GM12878 (cell line): ENCODE measurements at regions not wholly inside any gene's neighbourhood (a gene's known extent, or its start where the extent isn't known, plus 50 kb on each side); places are given as distances from the start of the nearest gene placed in this dataset.

Source experiments
- ATAC-seq: fragments of 200-7000 bp; cut with Tn5 transposase; 3 replicates; pipeline ENCODE4 v1.9.1; 2020; ENCODE audit warnings: mild to moderate bottlenecking, moderate library complexity
- BruUV-seq: library from RNA; stranded (reverse); fragments of 400-500 nt; replicated peaks from 2 replicates; lab custom pipeline; 2021; lab: Mats Ljungman, UMichigan
- CTCF ChIA-PET: fragments of 300-600 bp; sonication (Branson Sonifier 250); formaldehyde crosslinking; extraction: SDS; loops from one replicate; lab custom pipeline; 2021; ENCODE audit warnings: inconsistent platforms; lab: Yijun Ruan, JAX
- POLR2A ChIA-PET: fragments of 350-600 bp; formaldehyde crosslinking; extraction: SDS; loops from one replicate; lab custom pipeline; 2021; ENCODE audit warnings: inconsistent platforms; lab: Charles Lee
- RAD21 ChIA-PET: fragments of 300-600 bp; sonication (Branson Sonifier 250); formaldehyde crosslinking; loops from one replicate; lab custom pipeline; 2023; ENCODE audit warnings: antibody characterized with exemption; ENCODE audit not compliant: unreplicated experiment; lab: Charles Lee
- SMC1A ChIA-PET: fragments of 300-600 bp; sonication (Branson Sonifier 250); formaldehyde crosslinking; loops from one replicate; lab custom pipeline; 2023; ENCODE audit not compliant: unreplicated experiment, uncharacterized antibody; lab: Charles Lee
- DNase-seq: peaks from one replicate; pipeline ENCODE4 v3.0.0-alpha.2; 2011; ENCODE audit warnings: low read depth, low spot score
- FAIRE-seq: peaks from 3 replicates; lab custom pipeline; 2011; peaks lifted over from hg19 to GRCh38; lab: Jason Lieb, UNC
- H2AFZ ChIP-seq: 2 replicates; pipeline ENCODE4 v1.6.0; 2011; ENCODE audit warnings: low read depth, low read length, control low read depth; ENCODE audit not compliant: control insufficient read depth
- H3K27ac ChIP-seq: 2 replicates; pipeline ENCODE4 v1.5.1; 2011; ENCODE audit warnings: control low read depth; ENCODE audit not compliant: control insufficient read depth, insufficient read depth
- H3K27me3 ChIP-seq, 2 experiments: replicated peaks in 1 of 2; 2 replicates each; pipeline versions ENCODE4 v1.6.0 to v1.6.1; 2011; ENCODE audit warnings: low read length in 1 of 2; ENCODE audit not compliant: control insufficient read depth in 2 of 2, insufficient read depth in 2 of 2
- H3K36me3 ChIP-seq, 2 experiments: 2 replicates each; pipeline ENCODE4 v1.5.1; 2011; ENCODE audit warnings: low read length in 1 of 2; ENCODE audit not compliant: control insufficient read depth in 2 of 2, insufficient read depth in 2 of 2
- H3K4me1 ChIP-seq: 2 replicates; pipeline ENCODE4 v1.6.1; 2011; ENCODE audit warnings: mild to moderate bottlenecking, low read length, moderate library complexity, mixed read lengths; ENCODE audit not compliant: control insufficient read depth, insufficient read depth
- H3K4me2 ChIP-seq: 2 replicates; pipeline ENCODE4 v1.6.0; 2011; ENCODE audit warnings: control low read depth; ENCODE audit not compliant: control insufficient read depth, insufficient read depth
- H3K4me3 ChIP-seq: fragments of 200-600 bp; sonication (generic); 2 replicates; pipeline ENCODE4 v1.5.1; 2016
- H3K79me2 ChIP-seq: 2 replicates; pipeline ENCODE4 v1.6.0; 2011; ENCODE audit warnings: low read length; ENCODE audit not compliant: control insufficient read depth, insufficient read depth
- H3K9ac ChIP-seq: 2 replicates; pipeline ENCODE4 v1.8.0; 2011; ENCODE audit warnings: low read length, control low read depth, mixed read lengths; ENCODE audit not compliant: control insufficient read depth, insufficient read depth
- H3K9me3 ChIP-seq: replicated peaks from 3 replicates; pipeline ENCODE4 v1.5.1; 2011; ENCODE audit warnings: mild to moderate bottlenecking, low read length; ENCODE audit not compliant: control insufficient read depth, insufficient read depth
- H4K20me1 ChIP-seq: 2 replicates; pipeline ENCODE4 v1.6.0; 2011; ENCODE audit not compliant: control insufficient read depth, insufficient read depth
- ASH2L ChIP-seq: fragments of 300-600, 200-600 bp; sonication (generic); IDR thresholded peaks from 2 replicates; pipeline ENCODE4 v1.6.1; 2017; ENCODE audit warnings: low read depth, mild to moderate bottlenecking, borderline replicate concordance
- NFYA ChIP-seq: IDR thresholded peaks from 2 replicates; pipeline ENCODE4 v1.6.1; 2011; ENCODE audit warnings: low read depth, mild to moderate bottlenecking, low read length, improper control_type of control experiment, borderline replicate concordance
- RELA ChIP-seq: fragments of 450-650 bp; IDR thresholded peaks from 2 replicates; pipeline ENCODE4 v1.8.0; 2014; ENCODE audit warnings: borderline replicate concordance; ENCODE audit not compliant: partially characterized antibody
- USF2 ChIP-seq: IDR thresholded peaks from 2 replicates; pipeline ENCODE4 v1.6.1; 2011; ENCODE audit warnings: low read depth, low read length, improper control_type of control experiment, borderline replicate concordance
- ZNF207 ChIP-seq: fragments of 450-650 bp; IDR thresholded peaks from 2 replicates; pipeline ENCODE4 v1.6.1; 2014; ENCODE audit warnings: antibody characterized with exemption, mild to moderate bottlenecking, borderline replicate concordance
- WGBS: methylation state at CpG from one replicate; pipeline ENCODE4 v1.1.6; 2016; ENCODE audit warnings: low lambda C conversion rate; ENCODE audit not compliant: insufficient replicate concordance, insufficient coverage; ENCODE audit errors: missing lambda C conversion rate; 5-methylcytosine and 5-hydroxymethylcytosine counted together
- in situ Hi-C: fragments of 300-500 bp; cut with MboI; formaldehyde crosslinking; loops from 9 replicates; pipeline ENCODE4 v1.14.3; 2018; ENCODE audit warnings: mixed read lengths
- intact Hi-C: fragments of 100-400 bp; cut with micrococcal nuclease; formaldehyde crosslinking; loops from one replicate; pipeline ENCODE4 v1.14.2; 2022; ENCODE audit not compliant: unreplicated experiment
- TF ChIP-seq, protein P1 (sequence below), 3 experiments: IDR thresholded peaks in 2 of 3; conservative IDR thresholded peaks in 1 of 3; 2 replicates each; pipeline ENCODE4 v1.5.1; 2011; ENCODE audit warnings: low read depth in 3 of 3, low read length in 3 of 3, mild to moderate bottlenecking in 3 of 3, control low read depth in 2 of 3, moderate library complexity in 2 of 3, inconsistent platforms in 1 of 3, mixed read lengths in 1 of 3; ENCODE audit not compliant: control insufficient read depth in 2 of 3, insufficient read depth in 1 of 3; ENCODE audit errors: extremely low read depth in 1 of 3

DNA sequence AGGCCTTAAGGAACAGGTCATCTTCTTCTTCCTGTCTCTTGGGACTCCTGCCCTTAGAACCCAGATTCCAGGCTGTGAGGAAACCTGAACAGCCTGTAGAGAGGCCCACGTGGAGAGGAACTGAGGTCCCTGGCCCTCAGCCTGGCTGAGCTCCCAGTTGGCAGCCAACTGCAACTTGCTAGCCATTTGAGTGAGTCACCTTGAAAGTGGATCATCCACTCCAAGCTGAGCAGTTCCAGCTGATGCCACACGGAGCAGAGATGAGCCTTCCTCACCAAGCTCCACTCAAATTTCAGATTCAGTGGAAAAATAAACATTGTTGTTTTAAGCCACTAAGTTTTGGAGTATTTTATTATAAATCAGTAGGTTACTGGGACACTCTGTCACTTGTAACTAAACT lies 392.5 kb downstream of the BCOR start:
- SMC1A ChIA-PET, result no interaction called here
- WGBS, result 0% methylated on average over 2 of the region's 2 CpGs
- H4K20me1 ChIP-seq, result no peaks in the 10 kb centered on the region
- CTCF ChIA-PET, result interaction anchor here (0.6 kb wide), 1 partner anchor 15 kb away, joined by 3 read pairs; no protein-coding TSS in a partner anchor
- H3K27me3 ChIP-seq, result no peaks in the 10 kb centered on the region
- RAD21 ChIA-PET, result no interaction called here
- H3K27ac ChIP-seq, result no peak overlapping the region
- H3K4me1 ChIP-seq, result no peaks in the 10 kb centered on the region
- no peaks in the 10 kb centered on the region; the same call in 2 of the 3 replicates for H3K9me3 ChIP-seq
- intact Hi-C loops, result no loop called here
- no peak overlapping the region for H2AFZ ChIP-seq
- FAIRE-seq, result no peak
- POLR2A ChIA-PET, result no interaction called here
- H3K9ac ChIP-seq, result no peak overlapping the region
- no TSS peak for BruUV-seq
- no peak for DNase-seq
- no peak for ATAC-seq
- no peaks in the 10 kb centered on the region for H3K79me2 ChIP-seq
- no peaks in the 10 kb centered on the region for H3K36me3 ChIP-seq
- no peak overlapping the region for H3K4me3 ChIP-seq
- in situ Hi-C loops, result no loop called here
- TF ChIP-seq, protein P1, sequence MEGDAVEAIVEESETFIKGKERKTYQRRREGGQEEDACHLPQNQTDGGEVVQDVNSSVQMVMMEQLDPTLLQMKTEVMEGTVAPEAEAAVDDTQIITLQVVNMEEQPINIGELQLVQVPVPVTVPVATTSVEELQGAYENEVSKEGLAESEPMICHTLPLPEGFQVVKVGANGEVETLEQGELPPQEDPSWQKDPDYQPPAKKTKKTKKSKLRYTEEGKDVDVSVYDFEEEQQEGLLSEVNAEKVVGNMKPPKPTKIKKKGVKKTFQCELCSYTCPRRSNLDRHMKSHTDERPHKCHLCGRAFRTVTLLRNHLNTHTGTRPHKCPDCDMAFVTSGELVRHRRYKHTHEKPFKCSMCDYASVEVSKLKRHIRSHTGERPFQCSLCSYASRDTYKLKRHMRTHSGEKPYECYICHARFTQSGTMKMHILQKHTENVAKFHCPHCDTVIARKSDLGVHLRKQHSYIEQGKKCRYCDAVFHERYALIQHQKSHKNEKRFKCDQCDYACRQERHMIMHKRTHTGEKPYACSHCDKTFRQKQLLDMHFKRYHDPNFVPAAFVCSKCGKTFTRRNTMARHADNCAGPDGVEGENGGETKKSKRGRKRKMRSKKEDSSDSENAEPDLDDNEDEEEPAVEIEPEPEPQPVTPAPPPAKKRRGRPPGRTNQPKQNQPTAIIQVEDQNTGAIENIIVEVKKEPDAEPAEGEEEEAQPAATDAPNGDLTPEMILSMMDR (IDR thresholded peaks at IDR 0.05 in 2 of 3, conservative IDR thresholded peaks at IDR 0.05 in 1 of 3; ENCODE audit: control insufficient read depth in 2 of 3, extremely low read depth in 1 of 3, insufficient read depth in 1 of 3, low read depth in 3 of 3, low read length in 3 of 3), result peak in 1 of 3 experiments; percentile 5; a peak in 1 of 6 replicates
- TF ChIP-seq ZNF207, result no peak
- H3K4me2 ChIP-seq, result no peak overlapping the region

GRCh38 chrX:39709364-39709763 lies 388.4 kb downstream of the BCOR start:
- BruUV-seq, result no TSS peak
- H3K9ac ChIP-seq, result no peak overlapping the region
- no peak overlapping the region for H3K4me2 ChIP-seq
- FAIRE-seq (no peak), ATAC-seq (no peak), DNase-seq (no peak)
- H3K27ac ChIP-seq, result no peak overlapping the region
- 41% methylated on average over 1 of the region's 1 CpG for WGBS
- no peak overlapping the region for H2AFZ ChIP-seq
- no peak overlapping the region for H3K4me3 ChIP-seq
- CTCF ChIA-PET, result no interaction called here
- H3K4me1 ChIP-seq, result no peaks in the 10 kb centered on the region
- H3K9me3 ChIP-seq, result no peaks in the 10 kb centered on the region
- no peaks in the 10 kb centered on the region for H3K36me3 ChIP-seq
- H3K27me3 ChIP-seq, result no peaks in the 10 kb centered on the region; a peak in 2 of 4 replicates
- in situ Hi-C loops, result no loop called here
- intact Hi-C loops, result no loop called here
- TF ChIP-seq USF2 (no peak), ASH2L (no peak), RELA (no peak), NFYA (no peak)
- POLR2A ChIA-PET, result no interaction called here
- RAD21 ChIA-PET, result no interaction called here
- SMC1A ChIA-PET, result no interaction called here
- no peaks in the 10 kb centered on the region for H3K79me2 ChIP-seq
- H4K20me1 ChIP-seq, result no peaks in the 10 kb centered on the region
